ENCODE measurements at regions not wholly inside any gene's neighbourhood (a gene's known extent, or its start where the extent isn't known, plus 50 kb on each side); places are given as distances from the start of the nearest gene placed in this dataset.

DNA sequence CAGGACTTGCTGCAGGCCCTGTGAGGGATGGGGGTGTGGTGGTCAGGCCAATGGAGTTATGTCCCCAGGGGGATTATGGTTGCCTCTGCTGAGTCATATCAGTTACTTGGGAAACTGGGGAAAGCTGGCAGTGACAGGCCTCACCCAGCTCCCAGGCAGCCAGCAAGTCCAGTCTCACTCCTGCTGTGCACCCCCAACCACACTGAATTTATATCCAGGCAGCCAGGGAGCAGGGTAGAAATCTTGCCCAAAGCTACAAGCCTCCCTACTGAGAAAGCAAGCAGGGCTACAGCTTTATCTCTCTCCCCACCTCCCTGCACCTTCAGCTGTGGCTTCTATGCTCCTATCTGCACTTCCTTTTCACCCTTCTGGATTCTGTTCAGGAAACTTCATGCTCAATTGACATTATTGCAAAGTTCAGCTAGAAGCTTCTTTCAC is 2076.0 kb upstream of the CDH9 start:
- intact Hi-C loops (cut with DNase I; ENCODE audit: low total_unique reads): no loop called here
- Histone ChIP-seq H3K27ac (no peak overlapping the region), H3K4me1 (no peaks in the 10 kb centered on the region), H3K36me3 (ENCODE audit: low read depth, missing control alignments) (no peaks in the 10 kb centered on the region), H3K4me3 (no peak overlapping the region), H3K27me3 (no peaks in the 10 kb centered on the region), H3K9me3 (no peaks in the 10 kb centered on the region)
- DNase-seq: no peak
- no peak for TF ChIP-seq POLR2A (IDR thresholded peaks at IDR 0.05)
- TF ChIP-seq, protein P1, sequence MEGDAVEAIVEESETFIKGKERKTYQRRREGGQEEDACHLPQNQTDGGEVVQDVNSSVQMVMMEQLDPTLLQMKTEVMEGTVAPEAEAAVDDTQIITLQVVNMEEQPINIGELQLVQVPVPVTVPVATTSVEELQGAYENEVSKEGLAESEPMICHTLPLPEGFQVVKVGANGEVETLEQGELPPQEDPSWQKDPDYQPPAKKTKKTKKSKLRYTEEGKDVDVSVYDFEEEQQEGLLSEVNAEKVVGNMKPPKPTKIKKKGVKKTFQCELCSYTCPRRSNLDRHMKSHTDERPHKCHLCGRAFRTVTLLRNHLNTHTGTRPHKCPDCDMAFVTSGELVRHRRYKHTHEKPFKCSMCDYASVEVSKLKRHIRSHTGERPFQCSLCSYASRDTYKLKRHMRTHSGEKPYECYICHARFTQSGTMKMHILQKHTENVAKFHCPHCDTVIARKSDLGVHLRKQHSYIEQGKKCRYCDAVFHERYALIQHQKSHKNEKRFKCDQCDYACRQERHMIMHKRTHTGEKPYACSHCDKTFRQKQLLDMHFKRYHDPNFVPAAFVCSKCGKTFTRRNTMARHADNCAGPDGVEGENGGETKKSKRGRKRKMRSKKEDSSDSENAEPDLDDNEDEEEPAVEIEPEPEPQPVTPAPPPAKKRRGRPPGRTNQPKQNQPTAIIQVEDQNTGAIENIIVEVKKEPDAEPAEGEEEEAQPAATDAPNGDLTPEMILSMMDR (IDR thresholded peaks at IDR 0.05): no peak

DNA sequence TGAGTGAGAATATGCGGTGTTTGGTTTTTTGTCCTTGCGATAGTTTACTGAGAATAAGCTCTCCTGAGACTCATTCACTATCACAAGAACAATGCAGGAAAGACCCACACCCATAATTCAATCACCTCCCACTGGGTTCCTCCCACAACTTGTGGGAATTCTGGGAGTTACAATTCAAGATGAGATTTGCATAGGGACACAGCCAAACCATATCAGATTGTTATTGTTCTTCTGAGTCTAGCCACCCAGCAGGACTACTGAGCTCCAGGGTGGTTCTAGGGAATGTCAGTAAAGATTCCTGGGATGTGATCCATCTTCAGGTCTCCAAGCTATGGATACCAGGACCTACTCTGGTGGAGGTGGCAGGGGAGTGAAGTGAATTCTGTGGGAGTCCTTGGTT is 2075.1 kb upstream of the CDH9 start:
- Histone ChIP-seq H3K36me3 (ENCODE audit: low read depth, missing control alignments) (no peaks in the 10 kb centered on the region), H3K27me3 (no peaks in the 10 kb centered on the region)
- 92 to 100% methylated on average over 2 of the region's 2 CpGs for WGBS, 2 donors

DNA sequence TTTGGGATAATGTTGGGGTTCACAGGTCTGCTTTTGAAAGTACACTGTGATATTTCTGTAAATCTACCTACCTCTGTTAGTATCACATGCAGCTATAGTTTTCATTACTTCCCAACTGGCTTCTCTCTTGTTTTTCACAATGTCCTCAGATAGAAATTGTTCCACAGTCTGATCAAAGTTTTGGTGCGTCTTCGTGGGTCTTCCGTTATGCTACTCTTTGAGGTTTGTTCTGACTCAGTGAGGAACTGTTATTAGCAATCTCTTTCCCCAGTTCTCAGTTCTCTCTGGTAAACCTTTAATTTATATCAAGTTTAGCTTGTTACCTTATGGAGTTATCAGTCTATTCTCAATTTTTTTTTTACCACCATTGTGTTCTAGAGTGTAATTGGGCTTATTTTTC is 2061.2 kb upstream of the CDH9 start:
- Histone ChIP-seq H3K9me3 (no peaks in the 10 kb centered on the region), H3K27ac (no peak overlapping the region), H3K4me3 (no peak overlapping the region), H3K27me3 (no peaks in the 10 kb centered on the region), H3K36me3 (ENCODE audit: low read depth, missing control alignments) (no peaks in the 10 kb centered on the region), H3K4me1 (no peaks in the 10 kb centered on the region)
- no peak for TF ChIP-seq POLR2A (IDR thresholded peaks at IDR 0.05)
- DNase-seq: no peak
- intact Hi-C loops (cut with DNase I; ENCODE audit: low total_unique reads): no loop called here
- WGBS, 2 donors: 97% methylated on average over 3 of the region's 3 CpGs

More for the DNA sequence above, 2075.1 kb upstream of the CDH9 start:
- intact Hi-C loops (cut with DNase I; ENCODE audit: low total_unique reads): no loop called here
- TF ChIP-seq, protein P1 (IDR thresholded peaks at IDR 0.05): no peak
- TF ChIP-seq POLR2A (IDR thresholded peaks at IDR 0.05): no peak
- H3K4me1 ChIP-seq: no peaks in the 10 kb centered on the region
- no peak overlapping the region for H3K27ac ChIP-seq
- no peak for DNase-seq
- no peaks in the 10 kb centered on the region for H3K9me3 ChIP-seq
- H3K4me3 ChIP-seq: no peak overlapping the region

DNA sequence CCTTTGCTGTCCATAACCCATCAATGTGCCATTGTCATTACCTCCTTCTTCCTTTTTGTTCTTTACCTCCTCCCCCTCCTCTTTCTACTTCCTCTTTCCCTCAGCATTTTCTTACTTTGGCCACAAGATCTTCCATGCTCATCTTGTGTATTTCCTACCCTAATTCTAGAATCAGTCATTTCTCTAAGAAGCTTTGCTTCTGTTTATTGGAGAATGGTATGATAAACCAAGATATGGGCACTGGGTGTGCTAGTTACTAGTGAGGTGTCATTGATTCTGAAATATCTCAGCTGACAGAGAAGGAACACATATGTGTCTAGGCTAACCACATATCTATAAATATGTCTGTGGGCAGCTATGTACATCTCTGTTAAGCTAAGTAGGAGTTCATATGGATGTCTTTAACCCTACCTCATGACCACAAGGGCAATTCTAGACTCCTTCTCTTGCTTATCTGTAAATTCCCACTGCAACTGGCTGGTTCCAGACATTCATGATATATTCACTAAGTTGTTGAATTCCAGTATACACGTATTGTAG is 2051.3 kb upstream of the CDH9 start:
- H3K4me1 ChIP-seq: no peaks in the 10 kb centered on the region
- no peak overlapping the region for H3K4me3 ChIP-seq
- H3K27ac ChIP-seq: no peak overlapping the region
- DNase-seq: no peak
- TF ChIP-seq POLR2A (IDR thresholded peaks at IDR 0.05): no peak
- TF ChIP-seq, protein P1 (IDR thresholded peaks at IDR 0.05): no peak
- H3K27me3 ChIP-seq: no peaks in the 10 kb centered on the region
- intact Hi-C loops (cut with DNase I; ENCODE audit: low total_unique reads): no loop called here
- WGBS, 2 donors: 56 to 71% methylated on average over 1 of the region's 1 CpG
- no peaks in the 10 kb centered on the region for H3K9me3 ChIP-seq
- no peaks in the 10 kb centered on the region for H3K36me3 ChIP-seq (ENCODE audit: low read depth, missing control alignments)

DNA sequence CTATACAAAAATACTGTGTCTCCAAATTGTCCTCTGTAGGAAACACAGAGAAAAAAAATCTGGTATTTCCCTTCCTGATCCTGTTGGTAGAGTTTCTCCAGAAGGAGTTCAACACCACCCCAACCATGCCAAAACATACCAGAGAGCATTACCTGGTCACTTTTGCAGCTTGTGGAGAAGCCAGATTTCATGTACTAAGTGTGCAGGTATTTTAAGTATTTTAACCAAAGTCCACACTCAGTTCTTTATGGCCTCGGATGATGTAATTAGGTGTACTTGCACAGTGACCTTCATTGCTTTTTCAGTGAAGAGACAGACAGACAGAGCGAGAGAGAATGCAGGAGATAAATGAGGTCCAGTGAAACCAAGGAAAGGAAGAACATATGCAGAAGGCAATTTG is 2046.8 kb upstream of the CDH9 start:
- intact Hi-C loops (cut with DNase I; ENCODE audit: low total_unique reads): no loop called here
- Histone ChIP-seq H3K27ac (no peak overlapping the region), H3K9me3 (no peaks in the 10 kb centered on the region), H3K36me3 (ENCODE audit: low read depth, missing control alignments) (no peaks in the 10 kb centered on the region), H3K4me3 (no peak overlapping the region), H3K27me3 (no peaks in the 10 kb centered on the region), H3K4me1 (no peaks in the 10 kb centered on the region)
- DNase-seq: no peak
- 75 to 86% methylated on average over 2 of the region's 2 CpGs for WGBS, 2 donors
- TF ChIP-seq, protein P1 (IDR thresholded peaks at IDR 0.05): no peak
- no peak for TF ChIP-seq POLR2A (IDR thresholded peaks at IDR 0.05)

Data from testis (tissue), 2 donors.